ENCODE measurements at regions not wholly inside any gene's neighbourhood (a gene's known extent, or its start where the extent isn't known, plus 50 kb on each side); places are given as distances from the start of the nearest gene placed in this dataset.

DNA sequence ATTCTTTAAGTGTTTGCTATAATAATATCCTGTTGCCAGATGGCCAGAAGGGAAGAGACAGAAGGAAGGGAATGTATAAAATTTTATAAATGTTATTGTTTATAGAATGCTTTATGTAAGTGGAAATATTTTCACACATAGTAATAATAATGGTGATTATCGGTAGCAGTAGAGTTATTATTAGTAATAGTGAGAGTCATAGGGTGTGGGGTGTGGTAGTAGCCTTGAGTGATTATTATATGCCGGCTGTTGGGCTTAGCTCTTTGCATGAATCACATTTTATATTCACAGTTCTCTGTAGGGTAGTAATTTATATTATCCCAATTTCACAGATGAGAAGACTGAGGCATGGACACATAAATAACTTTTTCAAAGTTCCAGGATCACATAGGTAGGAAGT is 391.4 kb downstream of the C12orf75 start:
- TF ChIP-seq CTCF (IDR thresholded peaks at IDR 0.05) (no peak), POLR2AphosphoS5 (IDR thresholded peaks at IDR 0.05) (no peak)

All from esophagus muscularis mucosa (tissue), 3 donors.